Natural killer cell (primary cell): ENCODE measurements at regions not wholly inside any gene's neighbourhood (a gene's known extent, or its start where the extent isn't known, plus 50 kb on each side); places are given as distances from the start of the nearest gene placed in this dataset.

Experiments used
- ATAC-seq, 3 donors: fragments of 150-1000 bp in 2 of 3; fragments of 200-7000 bp in 1 of 3; cut with Tn5 transposase; 1 replicate in 1 of 3; 2 replicates in 2 of 3; pipeline ENCODE4 v1.10.0; 2021; ENCODE audit warnings: mild to moderate bottlenecking in 2 of 3, moderate library complexity in 2 of 3
- DNase-seq, 2 donors: peaks; one replicate each; pipeline versions ENCODE4 v3.0.0 to v3.0.0-alpha.2; 2013 to 2021; ENCODE audit warnings: mixed read lengths in 1 of 2
- H3K27ac ChIP-seq: one replicate; pipeline ENCODE4 v1.5.1; 2013; ENCODE audit warnings: mild to moderate bottlenecking, low read length
- H3K27me3 ChIP-seq: one replicate; pipeline ENCODE4 v1.6.1; 2013; ENCODE audit warnings: low read length; ENCODE audit not compliant: control insufficient read depth, insufficient read depth
- H3K36me3 ChIP-seq: one replicate; pipeline ENCODE4 v1.6.1; 2013; ENCODE audit warnings: low read length; ENCODE audit not compliant: control insufficient read depth, insufficient read depth
- H3K4me1 ChIP-seq: one replicate; pipeline ENCODE4 v1.6.1; 2013; ENCODE audit warnings: low read length; ENCODE audit not compliant: control insufficient read depth, insufficient read depth
- H3K4me3 ChIP-seq: one replicate; pipeline ENCODE4 v1.5.1; 2013; ENCODE audit warnings: low read length
- H3K9me3 ChIP-seq: one replicate; pipeline ENCODE4 v1.6.1; 2013; ENCODE audit warnings: low read length; ENCODE audit not compliant: control insufficient read depth, insufficient read depth
- H3K27ac Mint-ChIP-seq, 2 donors: one replicate each; pipeline ENCODE4 v1.8.0; 2022; ENCODE audit warnings: mild to moderate bottlenecking in 2 of 2, mixed read lengths in 2 of 2, moderate library complexity in 1 of 2
- H3K27me3 Mint-ChIP-seq, 2 donors: one replicate each; pipeline ENCODE4 v1.8.0; 2022; ENCODE audit warnings: low read depth in 2 of 2, mixed read lengths in 2 of 2
- H3K36me3 Mint-ChIP-seq: one replicate; pipeline ENCODE4 v1.8.0; 2022; ENCODE audit warnings: mixed read lengths
- H3K4me1 Mint-ChIP-seq, 2 donors: one replicate each; pipeline ENCODE4 v1.8.0; 2022; ENCODE audit warnings: mixed read lengths in 2 of 2
- H3K4me3 Mint-ChIP-seq: one replicate; pipeline ENCODE4 v1.8.0; 2022; ENCODE audit warnings: mild to moderate bottlenecking, moderate library complexity, mixed read lengths
- H3K9me3 Mint-ChIP-seq, 2 donors: one replicate each; pipeline ENCODE4 v1.8.0; 2022; ENCODE audit warnings: mixed read lengths in 2 of 2
- CTCF ChIP-seq: fragments of 200-600 bp; IDR thresholded peaks from one replicate; pipeline ENCODE4 v1.8.0; 2022; ENCODE audit warnings: antibody characterized with exemption
- WGBS: methylation state at CpG from one replicate; pipeline ENCODE4 v1.1.7; 2013; ENCODE audit warnings: missing lambda C conversion rate; ENCODE audit not compliant: insufficient coverage; 5-methylcytosine and 5-hydroxymethylcytosine counted together
- intact Hi-C: fragments of 100-400 bp; cut with micrococcal nuclease; formaldehyde crosslinking; loops from one replicate; pipeline ENCODE4 v1.14.2; 2022

DNA sequence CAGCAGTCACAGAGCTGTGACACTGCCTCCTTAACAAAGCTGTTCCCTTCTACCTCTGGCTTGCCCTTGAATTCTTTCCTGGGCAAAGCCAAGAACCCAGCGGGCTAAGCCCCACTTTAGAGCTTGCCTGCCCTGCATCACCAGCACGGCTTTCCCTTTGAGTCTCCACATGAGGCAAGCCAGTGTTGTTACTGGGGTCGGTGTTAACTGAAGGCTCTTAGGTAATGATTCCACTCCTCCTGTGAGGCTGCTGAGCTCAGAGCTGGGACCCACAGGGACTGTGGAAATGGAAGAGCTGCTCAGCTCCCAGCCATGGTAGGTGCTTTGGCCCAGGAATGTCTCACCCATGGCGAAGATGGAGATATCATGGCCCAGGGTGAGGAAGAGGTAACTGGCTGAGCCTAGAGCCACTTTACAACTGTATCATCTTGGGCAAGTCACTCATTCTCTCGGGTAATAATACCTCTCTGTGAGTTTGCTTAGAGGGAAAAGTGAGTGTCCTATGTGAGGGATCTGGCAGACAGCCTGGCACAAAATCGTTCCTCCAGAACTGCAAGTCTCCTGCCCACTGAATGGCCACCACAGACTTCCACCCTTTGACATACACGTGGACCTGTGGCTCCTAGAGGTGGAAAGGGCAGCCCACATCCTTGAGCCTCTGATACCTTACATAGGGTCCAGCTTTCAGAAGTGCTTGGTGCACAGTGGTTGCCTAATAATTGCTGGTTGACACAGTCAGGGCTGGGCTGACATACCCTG is 654.1 kb downstream of the PTPRU start:
- Histone ChIP-seq H3K27me3 (no peaks in the 10 kb centered on the region), H3K27ac (no peak overlapping the region), H3K4me1 (no peaks in the 10 kb centered on the region), H3K36me3 (no peaks in the 10 kb centered on the region), H3K4me3 (no peak overlapping the region), H3K9me3 (no peaks in the 10 kb centered on the region)
- Mint-ChIP-seq H3K27ac (no peak overlapping the region), H3K27me3 (peaks cover 14 to 17% of the 10 kb centered on the region in 2 donors), H3K4me3 (no peak overlapping the region), H3K36me3 (no peaks in the 10 kb centered on the region), H3K9me3 (no peaks in the 10 kb centered on the region), H3K4me1 (no peaks in the 10 kb centered on the region)
- 79% methylated on average over 7 of the region's 7 CpGs for WGBS
- ATAC-seq (no peak), DNase-seq (no peak)
- TF ChIP-seq CTCF = no peak
- intact Hi-C loops = no loop called here

- no peaks in the 10 kb centered on the region for H3K9me3 Mint-ChIP-seq
- H3K4me3 Mint-ChIP-seq = no peak overlapping the region
- intact Hi-C loops = no loop called here
- Histone ChIP-seq H3K9me3 (no peaks in the 10 kb centered on the region), H3K4me3 (no peak overlapping the region), H3K36me3 (no peaks in the 10 kb centered on the region), H3K27me3 (no peaks in the 10 kb centered on the region), H3K4me1 (no peaks in the 10 kb centered on the region), H3K27ac (no peak overlapping the region)
- no peak for TF ChIP-seq CTCF
- H3K36me3 Mint-ChIP-seq = no peaks in the 10 kb centered on the region
- H3K27ac Mint-ChIP-seq = no peak overlapping the region
- H3K27me3 Mint-ChIP-seq = peaks cover 8 to 11% of the 10 kb centered on the region in 2 donors
- H3K4me1 Mint-ChIP-seq = no peaks in the 10 kb centered on the region
- 94% methylated on average over 4 of the region's 4 CpGs for WGBS
- ATAC-seq (no peak), DNase-seq (no peak)
These were observed 653.5 kb downstream of the PTPRU start for GRCh38 chr1:29889776-29890175.

GRCh38 chr1:29884740-29885139 is 648.4 kb downstream of the PTPRU start:
- no peak overlapping the region for H3K27ac Mint-ChIP-seq
- 74% methylated on average over 1 of the region's 2 CpGs for WGBS
- no peak for TF ChIP-seq CTCF
- no peaks in the 10 kb centered on the region for H3K4me1 Mint-ChIP-seq
- H3K4me3 Mint-ChIP-seq = no peak overlapping the region
- Histone ChIP-seq H3K4me3 (no peak overlapping the region), H3K27ac (no peak overlapping the region), H3K36me3 (no peaks in the 10 kb centered on the region), H3K9me3 (no peaks in the 10 kb centered on the region), H3K27me3 (no peaks in the 10 kb centered on the region), H3K4me1 (no peaks in the 10 kb centered on the region)
- DNase-seq (no peak), ATAC-seq (no peak)
- no peaks in the 10 kb centered on the region for H3K36me3 Mint-ChIP-seq
- peaks cover 3% of the 10 kb centered on the region in 2 donors for H3K27me3 Mint-ChIP-seq
- intact Hi-C loops = no loop called here
- no peaks in the 10 kb centered on the region for H3K9me3 Mint-ChIP-seq

DNA sequence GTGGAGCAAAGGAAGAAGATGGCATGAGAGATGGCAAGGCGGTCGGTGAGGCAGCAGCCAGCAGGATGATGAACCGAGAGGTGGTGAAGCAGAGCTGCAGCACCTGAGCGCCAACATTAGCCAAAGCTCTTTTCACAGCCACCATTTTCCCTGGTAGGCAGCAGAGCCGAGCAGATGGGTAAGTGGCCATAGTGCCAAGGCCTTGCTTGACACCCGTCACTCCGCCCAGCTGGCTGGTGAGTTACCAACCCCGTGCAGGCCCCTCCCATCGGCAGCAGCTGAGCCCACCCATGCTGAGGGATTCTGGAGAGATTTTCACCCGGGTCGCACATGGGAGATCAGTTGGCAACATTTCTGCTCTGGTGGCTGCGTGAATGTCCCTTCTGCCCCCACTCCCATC is 647.7 kb downstream of the PTPRU start:
- H3K27ac Mint-ChIP-seq = no peak overlapping the region
- ATAC-seq = no peak
- intact Hi-C loops = no loop called here

More for the DNA sequence above, 647.7 kb downstream of the PTPRU start:
- peaks cover 3 to 7% of the 10 kb centered on the region in 2 donors for H3K27me3 Mint-ChIP-seq
- no peaks in the 10 kb centered on the region for H3K4me1 Mint-ChIP-seq
- H3K27ac ChIP-seq = no peak overlapping the region
- no peaks in the 10 kb centered on the region for H3K9me3 Mint-ChIP-seq
- H3K4me3 ChIP-seq = no peak overlapping the region
- no peak overlapping the region for H3K4me3 Mint-ChIP-seq
- DNase-seq = no peak
- no peaks in the 10 kb centered on the region for H3K4me1 ChIP-seq
- no peaks in the 10 kb centered on the region for H3K36me3 ChIP-seq
- TF ChIP-seq CTCF = no peak
- WGBS = 89% methylated on average over 12 of the region's 12 CpGs
- H3K27me3 ChIP-seq = no peaks in the 10 kb centered on the region
- no peaks in the 10 kb centered on the region for H3K36me3 Mint-ChIP-seq
- no peaks in the 10 kb centered on the region for H3K9me3 ChIP-seq
